ENCODE measurements at regions not wholly inside any gene's neighbourhood (a gene's known extent, or its start where the extent isn't known, plus 50 kb on each side); places are given as distances from the start of the nearest gene placed in this dataset.
"Not testable (repeated sequence)": the region's sequence is repeated elsewhere in the genome, so short reads cannot be mapped to it uniquely, and the experiment has no call there.

- intact Hi-C loops (cut with micrococcal nuclease; ENCODE audit: unreplicated experiment), result no loop called here
- no peaks in the 10 kb centered on the region for H4K20me1 ChIP-seq (ENCODE audit: insufficient read depth)
- ChIA-PET POLR2A (ENCODE audit: unreplicated experiment) (no interaction called here), CTCF (no interaction called here)
- no peaks in the 10 kb centered on the region for H3K9me3 ChIP-seq (ENCODE audit: insufficient read depth, low read depth)
- H3F3A ChIP-seq (ENCODE audit: insufficient read depth, low read depth), result no peaks in the 10 kb centered on the region
- no peaks in the 10 kb centered on the region for H3K36me3 ChIP-seq (ENCODE audit: low read depth)
- BruUV-seq (replicated peaks), result no TSS peak
- H2AFZ ChIP-seq, result no peak overlapping the region
- TF ChIP-seq CTCF (conservative IDR thresholded peaks at IDR 0.05), result no peak
- no peak for TF ChIP-seq EZH2 (IDR thresholded peaks at IDR 0.05; ENCODE audit: low read depth)
- no peaks in the 10 kb centered on the region for H3K27me3 ChIP-seq (ENCODE audit: insufficient read depth, low read depth)
- H3K4me3 ChIP-seq, result no peak overlapping the region
- H3K4me2 ChIP-seq, result no peak overlapping the region
- H3K79me2 ChIP-seq (ENCODE audit: low read depth), result no peaks in the 10 kb centered on the region
- H3K4me1 ChIP-seq (replicated peaks; ENCODE audit: insufficient read depth), result no peaks in the 10 kb centered on the region
- no peak for DNase-seq
- H3K27ac ChIP-seq, result no peak overlapping the region
- no peaks in the 10 kb centered on the region for H3K9me2 ChIP-seq (ENCODE audit: insufficient read depth)
These were observed 70.6 kb upstream of the CENPE start for GRCh38 chr4:103268746-103269145.

GRCh38 chr4:103264905-103265304 lies 66.8 kb upstream of the CENPE start:
- BruUV-seq (replicated peaks), result no TSS peak
- Histone ChIP-seq H3K36me3 (ENCODE audit: low read depth) (no peaks in the 10 kb centered on the region), H2AFZ (no peak overlapping the region), H3F3A (ENCODE audit: insufficient read depth, low read depth) (no peaks in the 10 kb centered on the region), H3K9me2 (ENCODE audit: insufficient read depth) (no peaks in the 10 kb centered on the region), H3K79me2 (ENCODE audit: low read depth) (no peaks in the 10 kb centered on the region), H3K27ac (no peak overlapping the region), H3K4me2 (no peak overlapping the region), H3K4me1 (replicated peaks; ENCODE audit: insufficient read depth) (no peaks in the 10 kb centered on the region), H3K4me3 (no peak overlapping the region), H3K27me3 (ENCODE audit: insufficient read depth, low read depth) (no peaks in the 10 kb centered on the region), H4K20me1 (ENCODE audit: insufficient read depth) (no peaks in the 10 kb centered on the region), H3K9me3 (ENCODE audit: insufficient read depth, low read depth) (no peaks in the 10 kb centered on the region)
- CTCF ChIA-PET, result no interaction called here
- no peak for DNase-seq
- intact Hi-C loops (cut with micrococcal nuclease; ENCODE audit: unreplicated experiment), result no loop called here
- POLR2A ChIA-PET (ENCODE audit: unreplicated experiment), result no interaction called here
- no peak for TF ChIP-seq EZH2 (IDR thresholded peaks at IDR 0.05; ENCODE audit: low read depth)
- TF ChIP-seq CTCF (conservative IDR thresholded peaks at IDR 0.05), result no peak

- Histone ChIP-seq H2AFZ (0 out of 2 replicates have a peak overlapping the region, but pooled peaks have one; percentile 39), H3K4me3 (peak overlapping the region; percentile 55; the same call in 1 of the 2 replicates), H3K4me2 (peak overlapping the region; percentile 71), H3K27ac (peak overlapping the region; percentile 45; the same call in 1 of the 2 replicates)
- H4K20me1 ChIP-seq (ENCODE audit: insufficient read depth); H3K36me3 ChIP-seq (ENCODE audit: low read depth); POLR2A ChIA-PET (ENCODE audit: unreplicated experiment); CTCF ChIA-PET; BruUV-seq (replicated peaks); H3K9me3 ChIP-seq (ENCODE audit: insufficient read depth, low read depth); H3K4me1 ChIP-seq (replicated peaks; ENCODE audit: insufficient read depth); intact Hi-C loops (cut with micrococcal nuclease; ENCODE audit: unreplicated experiment); H3K9me2 ChIP-seq (ENCODE audit: insufficient read depth); H3K27me3 ChIP-seq (ENCODE audit: insufficient read depth, low read depth); H3K79me2 ChIP-seq (ENCODE audit: low read depth); H3F3A ChIP-seq (ENCODE audit: insufficient read depth, low read depth): not testable (repeated sequence)
- DNase-seq, result peak in 1 of 2 experiments; percentile 35
These were observed 57.9 kb upstream of the CENPE start for GRCh38 chr4:103256068-103256467.

Measured in PC-9 (cell line).